ENCODE measurements at regions not wholly inside any gene's neighbourhood (a gene's known extent, or its start where the extent isn't known, plus 50 kb on each side); places are given as distances from the start of the nearest gene placed in this dataset.

GRCh38 chr12:5227708-5228373, 184.2 kb downstream of the KCNA5 start:
- DNase-seq (ENCODE audit: low read depth in 3 of 3) = no peak

- no peak for DNase-seq (ENCODE audit: low read depth in 3 of 3)
These were observed 186.5 kb downstream of the KCNA5 start for GRCh38 chr12:5230156-5230555.

GRCh38 chr12:5230861-5231260, 187.2 kb downstream of the KCNA5 start:
- DNase-seq (ENCODE audit: low read depth in 3 of 3) = no peak

- no peak for DNase-seq (ENCODE audit: low read depth in 3 of 3)
These were observed 188.6 kb downstream of the KCNA5 start for GRCh38 chr12:5232291-5232690.

- no peak for DNase-seq (ENCODE audit: low read depth in 3 of 3)
These were observed 189.3 kb downstream of the KCNA5 start for GRCh38 chr12:5232826-5233500.

GRCh38 chr12:5236022-5236640, 192.5 kb downstream of the KCNA5 start:
- no peak for DNase-seq (ENCODE audit: low read depth in 3 of 3)

GRCh38 chr12:5242440-5242839, 189.5 kb upstream of the NTF3 start:
- DNase-seq (ENCODE audit: low read depth in 3 of 3) = no peak

- DNase-seq (ENCODE audit: low read depth in 3 of 3) = no peak
These were observed 188.9 kb upstream of the NTF3 start for GRCh38 chr12:5243014-5243413.

- DNase-seq (ENCODE audit: low read depth in 3 of 3) = no peak
These were observed 187.4 kb upstream of the NTF3 start for GRCh38 chr12:5244513-5244972.

GRCh38 chr12:5246196-5246595, 185.7 kb upstream of the NTF3 start:
- DNase-seq (ENCODE audit: low read depth in 3 of 3) = no peak

GRCh38 chr12:5247144-5247543, 184.8 kb upstream of the NTF3 start:
- no peak for DNase-seq (ENCODE audit: low read depth in 3 of 3)

GRCh38 chr12:5248230-5248629, 183.7 kb upstream of the NTF3 start:
- DNase-seq (ENCODE audit: low read depth in 3 of 3) = no peak

GRCh38 chr12:5248999-5249526, 182.8 kb upstream of the NTF3 start:
- DNase-seq (ENCODE audit: low read depth in 3 of 3) = no peak

GRCh38 chr12:5251092-5251491, 180.8 kb upstream of the NTF3 start:
- DNase-seq (ENCODE audit: low read depth in 3 of 3) = no peak

GRCh38 chr12:5251786-5252185, 180.1 kb upstream of the NTF3 start:
- DNase-seq (ENCODE audit: low read depth in 3 of 3) = no peak

- no peak for DNase-seq (ENCODE audit: low read depth in 3 of 3)
These were observed 177.2 kb upstream of the NTF3 start for GRCh38 chr12:5254703-5255102.

- no peak for DNase-seq (ENCODE audit: low read depth in 3 of 3)
These were observed 174.0 kb upstream of the NTF3 start for GRCh38 chr12:5257763-5258495.

GRCh38 chr12:5258498-5258897, 173.4 kb upstream of the NTF3 start:
- no peak for DNase-seq (ENCODE audit: low read depth in 3 of 3)

- no peak for DNase-seq (ENCODE audit: low read depth in 3 of 3)
These were observed 173.0 kb upstream of the NTF3 start for GRCh38 chr12:5258926-5259325.

- DNase-seq (ENCODE audit: low read depth in 3 of 3) = no peak
These were observed 172.4 kb upstream of the NTF3 start for GRCh38 chr12:5259523-5259922.

GRCh38 chr12:5260086-5260485, 171.8 kb upstream of the NTF3 start:
- DNase-seq (ENCODE audit: low read depth in 3 of 3) = no peak

GRCh38 chr12:5260591-5261086, 171.3 kb upstream of the NTF3 start:
- no peak for DNase-seq (ENCODE audit: low read depth in 3 of 3)

Measured in stimulated activated CD4-positive, alpha-beta T cell treated with anti-CD3 and anti-CD28 coated beads, TNF-alpha, amount 100 ng/mL, for 24 hours (primary cell).